HG03520 (cell line): ENCODE measurements at regions not wholly inside any gene's neighbourhood (a gene's known extent, or its start where the extent isn't known, plus 50 kb on each side); places are given as distances from the start of the nearest gene placed in this dataset.
"Not testable (repeated sequence)": the region's sequence is repeated elsewhere in the genome, so short reads cannot be mapped to it uniquely, and the experiment has no call there.

Experiments used
- ATAC-seq: cut with Tn5 transposase; IDR thresholded peaks from one replicate; pipeline ENCODE4 v1.9.1; 2021; ENCODE audit warnings: mild to moderate bottlenecking, moderate library complexity; ENCODE audit not compliant: unreplicated experiment

GRCh38 chr18:10241579-10241978 is 212.9 kb upstream of the APCDD1 start:
- no peak for ATAC-seq

DNA sequence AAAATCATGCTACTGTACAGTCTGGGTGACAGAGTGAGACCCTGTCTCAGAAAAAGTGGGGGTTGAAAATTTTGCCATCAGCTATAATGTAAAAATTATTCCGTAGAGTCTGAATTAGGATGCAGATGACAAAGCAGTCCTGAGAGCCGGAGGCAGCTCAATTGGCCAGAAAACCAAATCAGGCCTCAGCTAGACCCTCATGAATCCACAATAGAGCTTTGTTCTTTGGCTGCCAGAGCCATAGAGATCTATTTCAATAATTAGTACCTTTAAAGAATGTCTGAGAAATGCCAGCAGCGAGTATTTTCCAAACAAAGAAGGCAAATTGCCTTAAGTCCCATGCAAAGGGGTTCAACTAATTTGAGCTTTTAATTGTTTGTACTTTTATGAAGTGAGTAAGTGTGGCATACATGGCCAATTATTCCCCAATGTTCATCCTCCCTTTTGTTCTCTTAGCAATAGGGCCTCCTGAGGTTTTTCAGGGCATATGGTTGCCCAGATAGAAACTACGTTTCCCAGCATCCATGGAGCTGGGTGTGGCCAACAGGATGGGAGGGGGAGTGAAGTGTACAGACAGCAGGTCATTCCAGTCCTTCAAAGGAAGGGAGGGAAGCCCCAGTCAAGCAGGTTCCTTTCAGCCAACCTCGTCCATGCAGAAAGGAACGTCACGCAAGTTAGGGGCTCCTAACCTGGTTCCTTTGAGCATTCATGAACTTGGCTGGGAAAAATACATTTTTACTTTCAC is 211.3 kb upstream of the APCDD1 start:
- ATAC-seq = no peak

GRCh38 chr18:10244341-10244740 is 210.1 kb upstream of the APCDD1 start:
- no peak for ATAC-seq

- no peak for ATAC-seq
Observed at GRCh38 chr18:10245031-10245845, 209.2 kb upstream of the APCDD1 start.

DNA sequence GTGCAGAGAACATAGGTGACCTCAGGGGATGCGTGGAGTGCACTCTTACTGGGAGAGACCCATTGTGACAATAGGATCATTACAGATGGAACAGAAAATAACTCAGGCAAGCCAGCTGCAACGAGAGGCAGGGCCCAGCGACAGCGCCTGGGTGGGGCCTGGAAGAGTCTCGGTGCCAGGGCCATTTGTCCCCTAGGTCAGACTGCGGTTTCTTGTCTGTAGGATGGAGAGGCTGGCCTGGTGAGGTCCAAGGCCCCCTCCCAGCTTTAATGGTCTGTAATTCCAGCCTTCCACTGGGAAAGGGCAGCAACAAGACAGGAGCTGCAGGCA is 208.6 kb upstream of the APCDD1 start:
- no peak for ATAC-seq

- ATAC-seq = no peak
Observed at GRCh38 chr18:10247021-10247741, 207.3 kb upstream of the APCDD1 start.

DNA sequence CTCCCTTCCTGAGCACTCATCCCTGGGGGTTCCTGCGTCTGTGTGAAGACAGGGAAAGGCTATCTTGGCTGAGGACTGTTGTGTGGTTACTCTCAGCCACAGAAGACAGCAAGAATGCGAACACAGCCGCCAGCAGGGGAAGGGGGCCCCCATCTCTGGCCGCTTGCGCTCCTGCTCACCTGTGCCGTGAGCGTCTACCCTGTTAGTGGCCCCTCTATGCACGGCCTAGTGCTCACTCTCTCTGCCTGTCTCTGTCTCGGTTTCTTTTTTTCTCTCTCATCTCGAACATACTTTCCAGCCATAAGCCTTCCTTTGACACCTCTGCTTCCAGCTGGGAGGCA is 206.7 kb upstream of the APCDD1 start:
- no peak for ATAC-seq

DNA sequence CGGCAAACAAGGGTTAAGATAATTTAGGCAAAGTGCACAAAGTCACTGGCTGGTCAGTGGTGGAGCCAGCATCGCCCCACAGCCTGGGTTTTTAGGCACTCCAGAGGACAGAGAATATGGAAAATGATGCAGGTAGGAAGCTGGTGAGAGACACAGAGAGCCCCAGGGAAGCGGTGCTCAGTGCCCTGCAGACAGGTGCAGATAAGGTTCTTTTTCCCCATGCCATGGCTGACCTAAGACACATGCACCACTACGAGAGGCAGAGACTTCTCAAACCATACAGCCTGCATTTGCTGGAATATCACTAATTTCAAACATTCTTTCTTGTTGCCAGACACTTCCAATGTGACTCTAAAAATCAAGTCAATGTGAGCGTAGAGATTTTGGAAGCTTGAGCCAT is 205.7 kb upstream of the APCDD1 start:
- ATAC-seq = no peak

- no peak for ATAC-seq
Observed at GRCh38 chr18:10249270-10249669, 205.2 kb upstream of the APCDD1 start.

- ATAC-seq = no peak
Observed at GRCh38 chr18:10249801-10250200, 204.6 kb upstream of the APCDD1 start.

- ATAC-seq = no peak
Observed at GRCh38 chr18:10252494-10252893, 201.9 kb upstream of the APCDD1 start.

GRCh38 chr18:10252952-10253705 is 201.3 kb upstream of the APCDD1 start:
- ATAC-seq = no peak

DNA sequence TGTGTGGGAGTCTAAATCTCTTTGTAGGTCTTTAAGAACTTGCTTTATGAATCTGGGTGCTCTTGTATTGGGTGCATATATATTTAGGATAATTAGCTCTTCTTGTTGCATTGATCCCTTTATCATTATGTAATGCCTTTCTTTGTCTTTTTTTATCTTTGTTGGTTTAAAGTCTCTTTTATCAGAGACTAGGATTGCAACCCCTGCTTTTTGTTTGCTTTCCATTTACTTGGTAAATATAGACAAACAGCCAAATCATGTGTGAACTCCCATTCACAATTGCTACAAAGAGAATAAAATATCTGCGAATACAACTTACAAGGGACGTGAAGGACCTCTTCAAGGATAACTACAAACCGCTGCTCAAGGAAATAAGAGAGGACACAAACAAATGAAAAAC is 198.2 kb upstream of the APCDD1 start:
- ATAC-seq = not testable (repeated sequence)

DNA sequence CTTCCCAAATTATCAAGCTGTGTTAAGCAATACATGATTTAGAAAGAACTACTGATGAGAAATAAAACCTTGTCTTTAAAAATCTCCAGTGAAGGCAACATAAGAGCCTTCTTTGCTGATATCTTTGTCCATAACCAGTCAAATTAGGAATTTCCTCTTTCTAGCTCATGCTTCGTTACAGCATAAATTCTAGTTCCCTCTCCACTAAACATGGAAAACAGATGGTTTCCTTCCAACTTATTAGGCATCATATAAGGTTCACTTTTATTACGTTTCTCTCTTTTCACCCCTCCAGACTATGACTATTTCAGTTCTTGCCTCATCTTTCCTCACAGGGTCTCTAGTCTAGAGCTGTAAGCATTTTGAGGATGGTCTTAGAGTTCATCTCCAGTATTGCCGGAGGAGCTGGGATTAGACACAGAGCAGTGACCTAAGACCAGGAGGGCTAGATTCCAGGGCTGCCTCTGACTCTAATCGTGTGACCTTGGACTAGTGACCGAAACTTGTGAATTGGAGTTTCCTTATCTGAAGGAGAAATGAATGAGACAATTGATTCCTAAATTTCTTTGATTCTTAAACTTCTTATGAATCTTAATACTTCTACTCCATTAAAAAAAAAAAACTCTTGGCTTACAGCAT is 195.5 kb upstream of the APCDD1 start:
- no peak for ATAC-seq

DNA sequence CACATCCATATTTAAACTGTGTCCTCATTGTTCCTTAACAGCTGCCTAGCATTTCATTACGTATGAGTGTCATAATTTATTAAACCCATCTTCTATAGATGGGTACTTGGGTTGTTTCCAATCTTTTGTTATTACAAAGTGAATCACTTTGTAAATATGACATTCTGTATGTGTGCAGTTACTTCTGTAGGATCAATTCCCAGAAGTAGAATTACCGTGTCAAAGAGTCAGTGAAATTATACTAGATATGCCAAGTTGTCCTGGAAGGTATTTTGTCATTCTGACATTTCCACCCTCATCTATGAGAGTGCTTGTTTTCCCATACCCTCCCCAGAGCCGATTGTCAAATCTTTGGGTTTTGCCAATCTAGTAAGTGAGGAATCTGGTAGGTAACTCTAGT is 194.5 kb upstream of the APCDD1 start:
- ATAC-seq = no peak

GRCh38 chr18:10261344-10262276 is 192.8 kb upstream of the APCDD1 start:
- ATAC-seq = no peak

- no peak for ATAC-seq
Observed at GRCh38 chr18:10262566-10262965, 191.9 kb upstream of the APCDD1 start.

DNA sequence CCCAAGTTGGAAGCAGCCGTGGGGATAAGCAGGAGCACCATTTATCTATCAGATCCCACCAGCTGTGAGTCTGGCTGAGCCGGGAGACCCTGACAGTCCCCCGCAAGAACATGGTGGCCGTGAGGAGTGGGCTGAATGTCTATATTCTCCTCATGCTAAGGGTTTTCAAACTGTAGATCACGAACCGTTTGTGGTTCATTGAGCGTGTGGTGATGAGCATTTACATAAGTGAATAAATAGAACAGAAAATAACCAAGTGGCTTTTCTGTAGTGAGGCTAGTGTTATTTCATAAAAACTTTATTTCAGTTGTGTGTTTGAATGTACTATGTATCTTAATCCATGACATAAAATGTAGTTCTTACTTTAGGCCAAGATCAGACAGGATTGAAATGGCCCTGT is 190.2 kb upstream of the APCDD1 start:
- no peak for ATAC-seq

DNA sequence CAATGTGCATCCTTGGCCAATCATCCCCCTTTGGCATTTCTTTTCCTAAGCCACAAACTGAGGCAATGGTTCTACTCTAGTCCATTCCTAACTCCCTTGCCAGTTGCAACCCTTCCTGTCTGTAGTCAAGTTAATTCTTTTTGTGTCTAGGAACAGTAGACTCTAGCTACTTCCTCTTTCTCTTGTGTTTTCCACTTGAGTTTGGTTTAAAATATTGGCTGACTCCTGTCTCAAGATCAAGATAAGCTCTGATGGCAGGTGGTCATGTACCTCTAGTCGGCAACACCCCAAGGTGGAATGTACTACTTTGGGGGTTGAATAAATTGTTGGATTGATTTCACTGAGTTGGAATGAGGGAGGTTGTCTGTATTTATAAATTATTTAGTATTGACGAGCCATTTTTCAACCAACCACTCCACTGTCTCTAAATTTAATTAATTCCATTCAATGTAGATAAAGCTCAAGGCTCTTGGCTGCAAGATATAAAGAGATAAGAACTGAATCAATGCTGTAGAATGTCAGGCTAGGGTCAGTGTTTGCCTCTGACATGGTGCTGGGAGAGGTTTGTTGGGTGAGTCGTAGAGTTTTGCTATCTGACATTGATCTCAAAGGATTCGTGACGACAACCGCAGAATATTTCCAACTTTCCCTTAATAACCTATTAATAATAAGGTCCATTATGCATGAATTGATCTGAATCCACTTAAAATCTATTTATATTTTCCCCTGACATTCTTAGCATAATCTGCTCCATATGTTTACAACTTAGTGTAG is 188.7 kb upstream of the APCDD1 start:
- no peak for ATAC-seq
